HepG2 (cell line): ENCODE measurements at regions not wholly inside any gene's neighbourhood (a gene's known extent, or its start where the extent isn't known, plus 50 kb on each side); places are given as distances from the start of the nearest gene placed in this dataset.

Experiments
- ATAC-seq: fragments of 200-7000 bp; cut with Tn5 transposase; 3 replicates; pipeline ENCODE4 v1.9.1; 2020; ENCODE audit warnings: mild to moderate bottlenecking, moderate library complexity
- BruUV-seq: library from RNA; stranded (reverse); fragments of 400-500 nt; replicated peaks from 2 replicates; lab custom pipeline; 2021; lab: Mats Ljungman, UMichigan
- CTCF ChIA-PET: fragments of 300-600 bp; formaldehyde crosslinking; extraction: SDS; loops from one replicate; lab custom pipeline; 2021; ENCODE audit warnings: low total read pairs, inconsistent platforms, low intra/inter-chr PET ratio; lab: Yijun Ruan, JAX
- POLR2A ChIA-PET: fragments of 350-600 bp; sonication (Branson Sonifier 250); formaldehyde crosslinking; loops from one replicate; lab custom pipeline; 2020; ENCODE audit warnings: antibody characterized with exemption, inconsistent platforms; lab: Yijun Ruan, JAX
- DNase-seq: peaks from one replicate; pipeline ENCODE4 v3.0.0-alpha.2; 2015; ENCODE audit warnings: low spot score
- FAIRE-seq: peaks from 3 replicates; lab custom pipeline; 2011; peaks lifted over from hg19 to GRCh38; lab: Jason Lieb, UNC
- H2AFZ ChIP-seq: one replicate; pipeline ENCODE4 v1.6.1; 2011; ENCODE audit warnings: low read length, inconsistent platforms
- H3K27ac ChIP-seq: fragments of 300-600 bp; 3 replicates; pipeline ENCODE4 v1.8.0; 2011; ENCODE audit warnings: mixed run types, mild to moderate bottlenecking, mixed read lengths, low read length, inconsistent platforms; ENCODE audit not compliant: insufficient read depth; ENCODE audit errors: extremely low read length
- H3K27me3 ChIP-seq, 2 experiments: fragments of 200-600 bp in 1 of 2; 2 replicates in 1 of 2; 3 replicates in 1 of 2; pipeline versions ENCODE4 v1.6.0 to v1.8.0; 2011; ENCODE audit warnings: low read length in 2 of 2, mild to moderate bottlenecking in 2 of 2, moderate library complexity in 2 of 2, inconsistent platforms in 1 of 2; ENCODE audit not compliant: insufficient read depth in 2 of 2, control insufficient read depth in 1 of 2
- H3K36me3 ChIP-seq, 2 experiments: fragments of 200-600 bp in 1 of 2; replicated peaks in 1 of 2; 2 replicates in 1 of 2; 3 replicates in 1 of 2; pipeline versions ENCODE4 v1.5.1 to v1.8.0; 2011; ENCODE audit warnings: low read length in 2 of 2, inconsistent platforms in 1 of 2; ENCODE audit not compliant: insufficient read depth in 2 of 2, control insufficient read depth in 1 of 2
- H3K4me1 ChIP-seq: 2 replicates; pipeline ENCODE4 v1.5.1; 2012; ENCODE audit warnings: low read length, inconsistent platforms; ENCODE audit not compliant: insufficient read depth
- H3K4me2 ChIP-seq: 2 replicates; pipeline ENCODE4 v1.6.0; 2011; ENCODE audit warnings: low read depth, low read length, inconsistent platforms
- H3K4me3 ChIP-seq, 3 experiments: fragments of 200-600 bp in 1 of 3; sonication (generic), shearing (Covaris generic) in 1 of 3; replicated peaks in 1 of 3; 2 replicates each; pipeline ENCODE4 v1.5.1; 2011 to 2016; ENCODE audit warnings: low read length in 3 of 3, inconsistent platforms in 2 of 3, low read depth in 2 of 3, mild to moderate bottlenecking in 2 of 3, control low read depth in 1 of 3, mixed read lengths in 1 of 3; ENCODE audit not compliant: insufficient read depth in 1 of 3
- H3K79me2 ChIP-seq: one replicate; pipeline ENCODE4 v1.6.1; 2011; ENCODE audit warnings: low read length, inconsistent platforms; ENCODE audit not compliant: insufficient read depth
- H3K9ac ChIP-seq: 2 replicates; pipeline ENCODE4 v1.6.0; 2011; ENCODE audit warnings: mild to moderate bottlenecking, low read depth, low read length, inconsistent platforms; ENCODE audit not compliant: insufficient read depth
- H3K9me3 ChIP-seq: 2 replicates; pipeline ENCODE4 v1.5.1; 2012; ENCODE audit warnings: mild to moderate bottlenecking, low read length
- H4K20me1 ChIP-seq: 2 replicates; pipeline ENCODE4 v1.6.0; 2011; ENCODE audit warnings: inconsistent platforms, mild to moderate bottlenecking, low read length, moderate library complexity; ENCODE audit not compliant: insufficient read depth
- ATF3 ChIP-seq: sonication (generic); formaldehyde crosslinking; IDR thresholded peaks from 2 replicates; pipeline ENCODE4 v1.4.0; 2020; ENCODE audit warnings: missing genetic modification reagents
- CENPX ChIP-seq: sonication (generic); formaldehyde crosslinking; IDR thresholded peaks from 2 replicates; pipeline ENCODE4 v1.9.0; 2021; ENCODE audit warnings: mild to moderate bottlenecking, missing genetic modification reagents, moderate library complexity
- FOXA3 ChIP-seq: IDR thresholded peaks from 2 replicates; pipeline ENCODE4 v1.6.1; 2016; ENCODE audit warnings: missing genetic modification reagents, missing compliant biosample characterization
- IRF2 ChIP-seq: IDR thresholded peaks from 2 replicates; pipeline ENCODE4 v1.6.1; 2018; ENCODE audit warnings: missing genetic modification reagents, missing compliant biosample characterization
- ISX ChIP-seq: sonication (generic); formaldehyde crosslinking; conservative IDR thresholded peaks from 2 replicates; pipeline ENCODE4 v1.5.0; 2020; ENCODE audit warnings: missing genetic modification reagents
- KDM5A ChIP-seq: fragments of 200-600 bp; sonication (generic); IDR thresholded peaks from 2 replicates; pipeline ENCODE4 v1.7.0; 2018; ENCODE audit warnings: antibody characterized with exemption, mild to moderate bottlenecking, low read length, borderline replicate concordance
- MAFF ChIP-seq: IDR thresholded peaks from 2 replicates; pipeline ENCODE4 v1.6.1; 2011; ENCODE audit warnings: low read depth, low read length, improper control_type of control experiment
- MNT ChIP-seq: fragments of 450-650 bp; IDR thresholded peaks from 2 replicates; pipeline ENCODE4 v1.6.1; 2016
- NFIC ChIP-seq: IDR thresholded peaks from 2 replicates; pipeline ENCODE4 v1.6.1; 2012; ENCODE audit warnings: mild to moderate bottlenecking, low read length, inconsistent platforms
- ZNF451 ChIP-seq: sonication (generic); formaldehyde crosslinking; IDR thresholded peaks from 2 replicates; pipeline ENCODE4 v1.5.0; 2020; ENCODE audit warnings: mild to moderate bottlenecking, missing genetic modification reagents
- ZNF674 ChIP-seq: sonication (generic); formaldehyde crosslinking; IDR thresholded peaks from 2 replicates; pipeline ENCODE4 v1.5.0; 2020; ENCODE audit warnings: low read depth, mild to moderate bottlenecking, missing genetic modification reagents
- ZNF777 ChIP-seq: sonication (generic); formaldehyde crosslinking; IDR thresholded peaks from 2 replicates; pipeline ENCODE4 v1.4.0; 2020; ENCODE audit warnings: missing genetic modification reagents
- WGBS: methylation state at CpG from one replicate; pipeline ENCODE4 v1.1.6; 2017; ENCODE audit warnings: low lambda C conversion rate; 5-methylcytosine and 5-hydroxymethylcytosine counted together
- in situ Hi-C: cut with HindIII; loops from 2 replicates; pipeline ENCODE4 v1.10.0; 2017; ENCODE audit warnings: low pct_unique_long_range_greater_than_20kb; ENCODE audit not compliant: extremely low pct_ligation_motif_present
- intact Hi-C: fragments of 100-400 bp; cut with micrococcal nuclease; formaldehyde crosslinking; loops from one replicate; pipeline ENCODE4 v1.10.0; 2022; ENCODE audit not compliant: unreplicated experiment

GRCh38 chr11:20274031-20274430, 89.5 kb upstream of the HTATIP2 start:
- H3K36me3 ChIP-seq, result no peaks in the 10 kb centered on the region
- WGBS, result 7% methylated on average over 5 of the region's 5 CpGs

More at GRCh38 chr11:20274031-20274430, 89.5 kb upstream of the HTATIP2 start:
- POLR2A ChIA-PET, result no interaction called here
- Histone ChIP-seq H3K9ac (no peak overlapping the region), H3K4me1 (no peaks in the 10 kb centered on the region), H3K9me3 (no peaks in the 10 kb centered on the region), H4K20me1 (no peaks in the 10 kb centered on the region), H3K79me2 (no peaks in the 10 kb centered on the region), H3K4me3 (no peak overlapping the region), H3K27ac (no peak overlapping the region), H2AFZ (no peak overlapping the region), H3K4me2 (no peak overlapping the region), H3K27me3 (peaks cover 1 to 36% of the 10 kb centered on the region in 2 experiments; a peak in 3 of 5 replicates)
- in situ Hi-C loops, result no loop called here
- CTCF ChIA-PET, result no interaction called here
- no TSS peak for BruUV-seq
- DNase-seq, result no peak
- TF ChIP-seq ZNF451 (CRISPR knock-in tag) (no peak), FOXA3 (CRISPR knock-in tag) (no peak), NFIC (no peak), ZNF777 (CRISPR knock-in tag) (no peak), MAFF (no peak), KDM5A (no peak), IRF2 (CRISPR knock-in tag) (no peak), ISX (CRISPR knock-in tag) (no peak), ATF3 (CRISPR knock-in tag) (no peak), CENPX (CRISPR knock-in tag) (no peak), MNT (no peak), ZNF674 (no peak)
- FAIRE-seq, result no peak
- no peak for ATAC-seq
- intact Hi-C loops, result no loop called here
